ENCODE measurements at regions not wholly inside any gene's neighbourhood (a gene's known extent, or its start where the extent isn't known, plus 50 kb on each side); places are given as distances from the start of the nearest gene placed in this dataset.

DNA sequence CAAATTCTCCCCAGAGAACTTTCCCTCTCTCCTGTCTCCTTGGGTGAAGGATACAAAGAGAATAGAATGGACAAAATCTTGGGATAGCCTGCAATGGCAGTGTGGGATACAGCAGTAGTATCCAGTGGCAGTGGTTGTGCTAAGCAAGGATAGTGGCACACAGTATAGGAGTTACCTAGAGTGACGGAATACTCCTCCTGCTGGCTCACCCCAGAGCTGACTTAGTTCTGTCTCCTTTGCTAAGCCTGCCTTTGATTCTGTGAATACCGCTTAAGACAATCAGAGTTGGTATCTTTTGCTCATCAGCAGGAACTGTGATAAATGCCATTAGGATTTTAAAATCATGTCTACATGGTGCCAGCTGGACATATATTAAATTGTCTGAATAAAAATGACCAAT is 404.3 kb downstream of the JRKL start:
- Histone ChIP-seq H3K4me3 (ENCODE audit: low read depth, low read length) (no peak overlapping the region), H3K27me3 (ENCODE audit: control insufficient read depth, insufficient read depth, low read length) (no peaks in the 10 kb centered on the region), H3K36me3 (ENCODE audit: control insufficient read depth, insufficient read depth, low read length) (no peaks in the 10 kb centered on the region)
- TF ChIP-seq, protein P1, sequence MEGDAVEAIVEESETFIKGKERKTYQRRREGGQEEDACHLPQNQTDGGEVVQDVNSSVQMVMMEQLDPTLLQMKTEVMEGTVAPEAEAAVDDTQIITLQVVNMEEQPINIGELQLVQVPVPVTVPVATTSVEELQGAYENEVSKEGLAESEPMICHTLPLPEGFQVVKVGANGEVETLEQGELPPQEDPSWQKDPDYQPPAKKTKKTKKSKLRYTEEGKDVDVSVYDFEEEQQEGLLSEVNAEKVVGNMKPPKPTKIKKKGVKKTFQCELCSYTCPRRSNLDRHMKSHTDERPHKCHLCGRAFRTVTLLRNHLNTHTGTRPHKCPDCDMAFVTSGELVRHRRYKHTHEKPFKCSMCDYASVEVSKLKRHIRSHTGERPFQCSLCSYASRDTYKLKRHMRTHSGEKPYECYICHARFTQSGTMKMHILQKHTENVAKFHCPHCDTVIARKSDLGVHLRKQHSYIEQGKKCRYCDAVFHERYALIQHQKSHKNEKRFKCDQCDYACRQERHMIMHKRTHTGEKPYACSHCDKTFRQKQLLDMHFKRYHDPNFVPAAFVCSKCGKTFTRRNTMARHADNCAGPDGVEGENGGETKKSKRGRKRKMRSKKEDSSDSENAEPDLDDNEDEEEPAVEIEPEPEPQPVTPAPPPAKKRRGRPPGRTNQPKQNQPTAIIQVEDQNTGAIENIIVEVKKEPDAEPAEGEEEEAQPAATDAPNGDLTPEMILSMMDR (IDR thresholded peaks at IDR 0.05; ENCODE audit: insufficient read depth, low read length, poor library complexity, severe bottlenecking), result no peak
- no peak for DNase-seq (ENCODE audit: low read depth)

DNA sequence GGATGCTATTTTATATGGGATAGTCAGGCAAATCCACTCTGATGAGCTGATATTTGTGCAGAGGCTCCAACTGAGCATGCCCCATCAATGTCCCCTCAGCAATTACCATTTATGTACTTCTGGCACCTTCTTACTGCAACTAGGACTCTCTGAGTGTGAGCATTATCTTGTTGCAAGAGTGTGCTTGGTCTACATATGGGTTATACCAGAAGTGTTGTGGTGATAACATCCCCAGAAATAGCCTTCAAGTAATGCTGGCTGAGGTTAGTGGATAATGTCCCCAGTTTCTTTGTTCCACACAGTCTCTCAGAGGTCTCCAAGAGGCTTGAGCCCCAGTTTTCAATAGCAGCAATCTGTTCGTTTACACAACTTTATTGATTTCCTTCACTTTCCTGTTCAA is 408.6 kb downstream of the JRKL start:
- H3K27me3 ChIP-seq (ENCODE audit: control insufficient read depth, insufficient read depth, low read length), result no peaks in the 10 kb centered on the region
- no peaks in the 10 kb centered on the region for H3K36me3 ChIP-seq (ENCODE audit: control insufficient read depth, insufficient read depth, low read length)
- TF ChIP-seq, protein P1 (IDR thresholded peaks at IDR 0.05; ENCODE audit: insufficient read depth, low read length, poor library complexity, severe bottlenecking), result no peak

DNA sequence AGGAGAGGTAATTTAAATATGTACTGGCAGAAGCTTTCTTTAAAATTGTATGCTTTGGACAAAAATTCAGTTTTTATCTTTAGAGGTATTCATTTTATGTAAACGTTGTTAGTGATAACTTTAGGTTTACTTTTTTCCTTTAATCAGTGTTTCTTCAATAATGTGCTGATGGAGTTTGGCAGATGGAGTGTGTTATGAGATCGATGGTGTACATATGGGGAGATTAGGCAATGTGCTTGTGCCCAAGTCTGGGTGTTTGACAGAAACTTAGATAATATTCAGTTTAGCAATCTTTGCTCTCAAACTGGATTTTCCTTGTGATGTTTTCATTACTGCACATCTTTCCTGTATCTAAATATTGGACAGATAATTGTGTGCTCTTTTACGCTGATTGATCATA is 425.4 kb downstream of the JRKL start:
- no peak overlapping the region for H3K4me3 ChIP-seq (ENCODE audit: low read depth, low read length)
- no peak for DNase-seq (ENCODE audit: low read depth)
- TF ChIP-seq, protein P1 (IDR thresholded peaks at IDR 0.05; ENCODE audit: insufficient read depth, low read length, poor library complexity, severe bottlenecking), result no peak
- no peaks in the 10 kb centered on the region for H3K27me3 ChIP-seq (ENCODE audit: control insufficient read depth, insufficient read depth, low read length)
- no peaks in the 10 kb centered on the region for H3K36me3 ChIP-seq (ENCODE audit: control insufficient read depth, insufficient read depth, low read length)

More for the DNA sequence above, 408.6 kb downstream of the JRKL start:
- no peak overlapping the region for H3K4me3 ChIP-seq (ENCODE audit: low read depth, low read length)
- DNase-seq (ENCODE audit: low read depth), result no peak

DNA sequence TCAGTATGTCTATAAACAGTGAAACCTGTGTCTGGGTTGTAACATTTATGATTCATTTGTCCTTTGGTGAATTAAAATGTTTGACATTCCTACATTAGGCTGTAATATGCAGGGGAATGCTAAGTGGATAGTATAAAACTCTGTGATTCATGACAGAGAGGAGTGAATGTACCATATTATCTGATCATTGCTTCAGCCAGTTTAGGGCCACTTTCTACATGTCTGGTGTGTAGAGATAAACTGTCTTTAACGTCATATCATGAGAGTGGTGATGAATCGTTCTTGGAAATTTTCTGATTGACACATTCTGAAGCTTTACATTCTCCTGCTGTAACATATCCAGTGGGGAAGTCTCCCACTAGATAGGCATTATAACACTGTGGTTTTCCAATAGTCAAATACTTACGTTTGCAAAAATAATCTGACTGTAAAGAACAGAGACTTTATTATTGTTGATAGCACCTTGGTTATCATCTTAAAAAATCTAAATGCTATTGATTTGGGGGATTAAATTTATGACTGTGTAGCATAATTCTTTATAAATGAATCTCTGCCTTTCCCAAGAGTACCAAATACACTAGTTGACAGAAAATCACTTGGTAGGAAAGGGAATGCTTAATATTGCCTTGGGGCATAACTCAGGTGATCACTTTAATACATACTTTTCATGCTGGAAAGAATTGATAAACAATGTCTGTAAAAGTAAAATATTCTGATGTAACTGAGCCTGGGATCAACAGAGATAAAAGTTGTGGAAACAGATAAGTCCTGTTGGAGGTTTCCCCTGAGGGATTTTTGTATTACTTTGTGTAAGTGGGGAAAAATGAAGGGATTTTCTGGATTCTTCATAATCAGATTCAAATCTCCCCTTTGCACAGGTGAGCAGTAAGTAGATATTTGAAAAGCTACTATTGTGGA is 427.9 kb downstream of the JRKL start:
- Histone ChIP-seq H3K36me3 (ENCODE audit: control insufficient read depth, insufficient read depth, low read length) (no peaks in the 10 kb centered on the region), H3K27me3 (ENCODE audit: control insufficient read depth, insufficient read depth, low read length) (no peaks in the 10 kb centered on the region), H3K4me3 (ENCODE audit: low read depth, low read length) (no peak overlapping the region)
- TF ChIP-seq, protein P1 (IDR thresholded peaks at IDR 0.05; ENCODE audit: insufficient read depth, low read length, poor library complexity, severe bottlenecking), result no peak
- DNase-seq (ENCODE audit: low read depth), result no peak

DNA sequence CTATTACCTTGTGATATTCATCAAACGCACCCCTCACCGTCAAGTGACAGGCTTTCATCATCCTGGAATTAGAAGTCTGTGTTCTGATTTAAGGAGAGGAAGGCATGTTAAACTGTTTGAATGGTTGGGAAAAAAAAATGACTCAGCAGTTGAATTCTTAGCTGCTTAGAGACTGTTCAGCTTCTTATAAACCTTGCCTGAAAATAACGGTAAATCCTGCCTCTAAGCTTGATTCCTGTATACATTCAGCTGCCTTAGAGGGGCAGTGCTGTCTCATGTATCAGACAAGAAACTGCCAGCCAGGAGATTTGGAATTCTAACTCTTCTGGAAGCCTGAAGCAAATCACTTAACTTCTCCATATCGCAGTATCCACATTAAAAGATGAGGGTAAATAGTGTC is 437.4 kb downstream of the JRKL start:
- H3K4me3 ChIP-seq (ENCODE audit: low read depth, low read length), result no peak overlapping the region
- no peak for DNase-seq (ENCODE audit: low read depth)
- no peaks in the 10 kb centered on the region for H3K36me3 ChIP-seq (ENCODE audit: control insufficient read depth, insufficient read depth, low read length)
- no peaks in the 10 kb centered on the region for H3K27me3 ChIP-seq (ENCODE audit: control insufficient read depth, insufficient read depth, low read length)
- TF ChIP-seq, protein P1 (IDR thresholded peaks at IDR 0.05; ENCODE audit: insufficient read depth, low read length, poor library complexity, severe bottlenecking), result peak; percentile 22
